HG03575 (cell line): ENCODE measurements at regions not wholly inside any gene's neighbourhood (a gene's known extent, or its start where the extent isn't known, plus 50 kb on each side); places are given as distances from the start of the nearest gene placed in this dataset.
"Not testable (repeated sequence)": the region's sequence is repeated elsewhere in the genome, so short reads cannot be mapped to it uniquely, and the experiment has no call there.

Experiments
- ATAC-seq: cut with Tn5 transposase; IDR thresholded peaks from one replicate; pipeline ENCODE4 v1.9.1; 2021; ENCODE audit not compliant: unreplicated experiment, insufficient number of reproducible peaks, low FRiP score; ENCODE audit errors: extremely low read depth

GRCh38 chr4:55028196-55028595 is 97.2 kb downstream of the KDR start:
- no peak for ATAC-seq

GRCh38 chr4:55027596-55027995 is 97.8 kb downstream of the KDR start:
- ATAC-seq, result no peak

GRCh38 chr4:55025456-55025855 is 99.9 kb downstream of the KDR start:
- not testable (repeated sequence) for ATAC-seq

GRCh38 chr4:55023030-55023429 is 102.4 kb downstream of the KDR start:
- ATAC-seq, result no peak

GRCh38 chr4:55021214-55021613 is 104.2 kb downstream of the KDR start:
- ATAC-seq, result no peak

GRCh38 chr4:55020131-55020530 is 105.3 kb downstream of the KDR start:
- no peak for ATAC-seq

GRCh38 chr4:55018978-55019377 is 106.4 kb downstream of the KDR start:
- no peak for ATAC-seq

GRCh38 chr4:55018521-55018920 is 106.9 kb downstream of the KDR start:
- ATAC-seq, result no peak

GRCh38 chr4:55017406-55017805 is 108.0 kb downstream of the KDR start:
- no peak for ATAC-seq

GRCh38 chr4:55016131-55016530 is 109.3 kb downstream of the KDR start:
- ATAC-seq, result no peak

GRCh38 chr4:55014876-55015275 is 110.5 kb downstream of the KDR start:
- no peak for ATAC-seq

- ATAC-seq, result no peak
Measured at GRCh38 chr4:55013431-55013955, 111.9 kb downstream of the KDR start.

GRCh38 chr4:55012363-55013230 is 112.8 kb downstream of the KDR start:
- ATAC-seq, result no peak

GRCh38 chr4:55011761-55012160 is 113.6 kb downstream of the KDR start:
- no peak for ATAC-seq

GRCh38 chr4:55010550-55010949 is 114.8 kb downstream of the KDR start:
- no peak for ATAC-seq

GRCh38 chr4:55008166-55009056 is 117.0 kb downstream of the KDR start:
- no peak for ATAC-seq

- no peak for ATAC-seq
Measured at GRCh38 chr4:55005910-55006309, 119.5 kb downstream of the KDR start.

GRCh38 chr4:55004831-55005230 is 120.6 kb downstream of the KDR start:
- ATAC-seq, result no peak

- ATAC-seq, result no peak
Measured at GRCh38 chr4:55002431-55002830, 123.0 kb downstream of the KDR start.

GRCh38 chr4:55001538-55001937 is 123.9 kb downstream of the KDR start:
- no peak for ATAC-seq
